ENCODE measurements at regions not wholly inside any gene's neighbourhood (a gene's known extent, or its start where the extent isn't known, plus 50 kb on each side); places are given as distances from the start of the nearest gene placed in this dataset.

- H3K9me2 ChIP-seq (ENCODE audit: insufficient read depth, low read length) = no peaks in the 10 kb centered on the region
- no peaks in the 10 kb centered on the region for H3K36me3 ChIP-seq (ENCODE audit: insufficient read depth, low read length)
- TF ChIP-seq EZH2phosphoT487 (IDR thresholded peaks at IDR 0.05; ENCODE audit: borderline replicate concordance, low read depth, low read length) (no peak), CTCF (conservative IDR thresholded peaks at IDR 0.05; ENCODE audit: low read length) (no peak)
- no peaks in the 10 kb centered on the region for H3K79me2 ChIP-seq (ENCODE audit: insufficient read depth, low read depth, low read length)
- BruUV-seq (replicated peaks) = no TSS peak
- no peaks in the 10 kb centered on the region for H3K4me1 ChIP-seq (ENCODE audit: insufficient read depth, low read length, poor library complexity, severe bottlenecking)
- ChIA-PET POLR2A (interaction anchor here (0.7 to 2.8 kb wide), 5 partner anchors 8 to 52 kb away, joined by 3 to 8 read pairs (median 4); no protein-coding TSS in a partner anchor), CTCF (ENCODE audit: unreplicated experiment) (no interaction called here)
- no peak overlapping the region for H3K4me2 ChIP-seq (ENCODE audit: low read length)
- H3K27ac ChIP-seq (ENCODE audit: low read depth, low read length, poor library complexity, severe bottlenecking) = no peak overlapping the region
- intact Hi-C loops (cut with micrococcal nuclease; ENCODE audit: unreplicated experiment) = no loop called here
- DNase-seq (ENCODE audit: low spot score) = no peak
- H3K9me3 ChIP-seq (ENCODE audit: low read length) = no peaks in the 10 kb centered on the region
- H3K4me3 ChIP-seq (ENCODE audit: low read depth, low read length, poor library complexity, severe bottlenecking) = no peak overlapping the region
- H2AFZ ChIP-seq (ENCODE audit: low read length) = no peak overlapping the region
- no peaks in the 10 kb centered on the region for H4K20me1 ChIP-seq (ENCODE audit: insufficient read depth, low read length)
Measured at GRCh38 chr13:77459592-77459991, 75.9 kb upstream of the SCEL start.

- H2AFZ ChIP-seq (ENCODE audit: low read length) = no peak overlapping the region
- H3K27ac ChIP-seq (ENCODE audit: low read depth, low read length, poor library complexity, severe bottlenecking) = no peak overlapping the region
- no peaks in the 10 kb centered on the region for H3K4me1 ChIP-seq (ENCODE audit: insufficient read depth, low read length, poor library complexity, severe bottlenecking)
- DNase-seq (ENCODE audit: low spot score) = no peak
- CTCF ChIA-PET (ENCODE audit: unreplicated experiment) = no interaction called here
- H3K9me3 ChIP-seq (ENCODE audit: low read length) = no peaks in the 10 kb centered on the region
- H3K36me3 ChIP-seq (ENCODE audit: insufficient read depth, low read length) = no peaks in the 10 kb centered on the region
- no peaks in the 10 kb centered on the region for H4K20me1 ChIP-seq (ENCODE audit: insufficient read depth, low read length)
- no peaks in the 10 kb centered on the region for H3K9me2 ChIP-seq (ENCODE audit: insufficient read depth, low read length)
- no TSS peak for BruUV-seq (replicated peaks)
- no peak overlapping the region for H3K4me3 ChIP-seq (ENCODE audit: low read depth, low read length, poor library complexity, severe bottlenecking)
- POLR2A ChIA-PET = interaction anchor here (0.8 to 2.8 kb wide), 7 partner anchors 10 to 179 kb away, joined by 3 to 8 read pairs (median 3); no protein-coding TSS in a partner anchor
- no peak overlapping the region for H3K4me2 ChIP-seq (ENCODE audit: low read length)
- intact Hi-C loops (cut with micrococcal nuclease; ENCODE audit: unreplicated experiment) = no loop called here
- H3K79me2 ChIP-seq (ENCODE audit: insufficient read depth, low read depth, low read length) = no peaks in the 10 kb centered on the region
- TF ChIP-seq CTCF (conservative IDR thresholded peaks at IDR 0.05; ENCODE audit: low read length) (no peak), EZH2phosphoT487 (IDR thresholded peaks at IDR 0.05; ENCODE audit: borderline replicate concordance, low read depth, low read length) (no peak)
Measured at GRCh38 chr13:77458736-77459135, 76.8 kb upstream of the SCEL start.

GRCh38 chr13:77457966-77458365 lies 77.5 kb upstream of the SCEL start:
- H3K4me3 ChIP-seq (ENCODE audit: low read depth, low read length, poor library complexity, severe bottlenecking) = no peak overlapping the region
- ChIA-PET CTCF (ENCODE audit: unreplicated experiment) (no interaction called here), POLR2A (interaction anchor here (0.9 to 2.8 kb wide), 5 partner anchors 10 to 118 kb away, joined by 3 to 8 read pairs (median 3); no protein-coding TSS in a partner anchor)
- no peaks in the 10 kb centered on the region for H3K9me3 ChIP-seq (ENCODE audit: low read length)
- BruUV-seq (replicated peaks) = no TSS peak
- intact Hi-C loops (cut with micrococcal nuclease; ENCODE audit: unreplicated experiment) = no loop called here
- H2AFZ ChIP-seq (ENCODE audit: low read length) = no peak overlapping the region
- no peaks in the 10 kb centered on the region for H3K36me3 ChIP-seq (ENCODE audit: insufficient read depth, low read length)
- no peak overlapping the region for H3K27ac ChIP-seq (ENCODE audit: low read depth, low read length, poor library complexity, severe bottlenecking)
- no peaks in the 10 kb centered on the region for H3K79me2 ChIP-seq (ENCODE audit: insufficient read depth, low read depth, low read length)
- TF ChIP-seq CTCF (conservative IDR thresholded peaks at IDR 0.05; ENCODE audit: low read length) (no peak), EZH2phosphoT487 (IDR thresholded peaks at IDR 0.05; ENCODE audit: borderline replicate concordance, low read depth, low read length) (no peak)
- no peaks in the 10 kb centered on the region for H3K4me1 ChIP-seq (ENCODE audit: insufficient read depth, low read length, poor library complexity, severe bottlenecking)
- no peaks in the 10 kb centered on the region for H4K20me1 ChIP-seq (ENCODE audit: insufficient read depth, low read length)
- H3K4me2 ChIP-seq (ENCODE audit: low read length) = no peak overlapping the region
- H3K9me2 ChIP-seq (ENCODE audit: insufficient read depth, low read length) = no peaks in the 10 kb centered on the region
- DNase-seq (ENCODE audit: low spot score) = no peak
